Tibial artery (tissue), 4 donors: ENCODE measurements at regions not wholly inside any gene's neighbourhood (a gene's known extent, or its start where the extent isn't known, plus 50 kb on each side); places are given as distances from the start of the nearest gene placed in this dataset.

Source experiments
- DNase-seq, 2 donors: peaks; one replicate each; pipeline ENCODE4 v3.0.0-alpha.2; 2019
- H3K27ac ChIP-seq, 2 donors: fragments of 200-600 bp; sonication (generic) in 1 of 2; 1 replicate in 1 of 2; 2 replicates in 1 of 2; pipeline ENCODE4 v1.5.1; 2018 to 2019; ENCODE audit warnings: mild to moderate bottlenecking in 1 of 2
- H3K27me3 ChIP-seq, 2 donors: fragments of 200-600 bp; sonication (generic) in 1 of 2; one replicate each; pipeline versions ENCODE4 v1.5.1 to v1.6.0; 2016 to 2019
- H3K36me3 ChIP-seq, 3 donors: fragments of 200-600 bp; sonication (generic) in 2 of 3; one replicate each; pipeline ENCODE4 v1.5.1; 2016 to 2019; ENCODE audit warnings: mild to moderate bottlenecking in 2 of 3
- H3K4me1 ChIP-seq, 4 donors: fragments of 200-600 bp; sonication (generic) in 2 of 4; 1 replicate in 3 of 4; 2 replicates in 1 of 4; pipeline ENCODE4 v1.5.1; 2016 to 2019
- H3K4me3 ChIP-seq, 2 donors: fragments of 200-600 bp; sonication (generic) in 1 of 2; 1 replicate in 1 of 2; 2 replicates in 1 of 2; pipeline ENCODE4 v1.5.1; 2018 to 2019; ENCODE audit warnings: mild to moderate bottlenecking in 2 of 2
- H3K9me3 ChIP-seq, 3 donors: fragments of 200-600 bp; sonication (generic) in 1 of 3; one replicate each; pipeline ENCODE4 v1.5.1; 2016 to 2019
- CTCF ChIP-seq, 2 experiments: fragments of 200-600 bp in 1 of 2; fragments of 450-650 bp in 1 of 2; IDR thresholded peaks; one replicate each; pipeline ENCODE4 v1.5.1; 2017 to 2019; ENCODE audit warnings: antibody characterized with exemption in 2 of 2, mild to moderate bottlenecking in 1 of 2, moderate library complexity in 1 of 2
- intact Hi-C: fragments of 100-400 bp; cut with DNase I; formaldehyde crosslinking; loops from one replicate; pipeline ENCODE4 v1.15.0; 2023; ENCODE audit warnings: low total_unique reads

GRCh38 chr22:48563118-48563965 lies 1264.3 kb downstream of the BRD1 start:
- Histone ChIP-seq H3K27me3 (peaks cover 0 to 20% of the 10 kb centered on the region in 2 donors), H3K36me3 (no peaks in the 10 kb centered on the region), H3K4me1 (no peaks in the 10 kb centered on the region), H3K4me3 (no peak overlapping the region), H3K9me3 (no peaks in the 10 kb centered on the region), H3K27ac (no peak overlapping the region)
- TF ChIP-seq CTCF (IDR thresholded peaks at IDR 0.05) = no peak
- intact Hi-C loops = no loop called here
- no peak for DNase-seq

- DNase-seq = no peak
- TF ChIP-seq CTCF (IDR thresholded peaks at IDR 0.05) = no peak
- Histone ChIP-seq H3K4me1 (no peaks in the 10 kb centered on the region), H3K36me3 (no peaks in the 10 kb centered on the region), H3K27ac (no peak overlapping the region), H3K9me3 (no peaks in the 10 kb centered on the region), H3K4me3 (no peak overlapping the region), H3K27me3 (peaks cover 0 to 10% of the 10 kb centered on the region in 2 donors)
- intact Hi-C loops = no loop called here
These were observed 1266.0 kb downstream of the BRD1 start for GRCh38 chr22:48561676-48562075.

GRCh38 chr22:48560836-48561235 lies 1266.8 kb downstream of the BRD1 start:
- no peak overlapping the region for H3K27ac ChIP-seq
- no peaks in the 10 kb centered on the region for H3K36me3 ChIP-seq
- no peak overlapping the region for H3K4me3 ChIP-seq
- intact Hi-C loops = no loop called here
- no peaks in the 10 kb centered on the region for H3K9me3 ChIP-seq
- peaks cover 0 to 8% of the 10 kb centered on the region in 2 donors for H3K27me3 ChIP-seq
- no peak for DNase-seq
- no peak for TF ChIP-seq CTCF (IDR thresholded peaks at IDR 0.05)
- no peaks in the 10 kb centered on the region for H3K4me1 ChIP-seq

- H3K4me3 ChIP-seq = no peak overlapping the region
- no peak for DNase-seq
- no peaks in the 10 kb centered on the region for H3K4me1 ChIP-seq
- H3K27me3 ChIP-seq = peaks cover 0 to 10% of the 10 kb centered on the region in 2 donors
- no peak for TF ChIP-seq CTCF (IDR thresholded peaks at IDR 0.05)
- H3K9me3 ChIP-seq = no peaks in the 10 kb centered on the region
- no peak overlapping the region for H3K27ac ChIP-seq
- no peaks in the 10 kb centered on the region for H3K36me3 ChIP-seq
- intact Hi-C loops = no loop called here
These were observed 1267.3 kb downstream of the BRD1 start for GRCh38 chr22:48560389-48560751.

GRCh38 chr22:48559647-48560388 lies 1267.9 kb downstream of the BRD1 start:
- intact Hi-C loops = no loop called here
- no peaks in the 10 kb centered on the region for H3K9me3 ChIP-seq
- no peak for DNase-seq
- H3K27ac ChIP-seq = no peak overlapping the region
- TF ChIP-seq CTCF (IDR thresholded peaks at IDR 0.05) = no peak
- H3K4me3 ChIP-seq = no peak overlapping the region
- H3K27me3 ChIP-seq = peaks cover 0 to 15% of the 10 kb centered on the region in 2 donors
- no peaks in the 10 kb centered on the region for H3K36me3 ChIP-seq
- H3K4me1 ChIP-seq = no peaks in the 10 kb centered on the region
